HEK293 (cell line): ENCODE measurements at regions not wholly inside any gene's neighbourhood (a gene's known extent, or its start where the extent isn't known, plus 50 kb on each side); places are given as distances from the start of the nearest gene placed in this dataset.

Experiments used
- ATF2 ChIP-seq: fragments of 450-650 bp; formaldehyde crosslinking; IDR thresholded peaks from 2 replicates; pipeline ENCODE4 v1.5.1; 2016; ENCODE audit warnings: missing biosample characterization, missing genetic modification characterization, low read depth
- CTCF ChIP-seq: fragments of 450-650 bp; formaldehyde crosslinking; IDR thresholded peaks from 2 replicates; pipeline ENCODE4 v1.5.1; 2016; ENCODE audit warnings: missing biosample characterization, missing genetic modification characterization
- PRDM1 ChIP-seq: fragments of 450-650 bp; formaldehyde crosslinking; IDR thresholded peaks from 2 replicates; pipeline ENCODE4; 2016; ENCODE audit warnings: missing biosample characterization, missing genetic modification characterization
- PRDM2 ChIP-seq: fragments of 450-650 bp; formaldehyde crosslinking; IDR thresholded peaks from 2 replicates; pipeline ENCODE4 v1.5.1; 2016; ENCODE audit warnings: missing biosample characterization, missing genetic modification characterization, borderline replicate concordance
- ZNF202 ChIP-seq: fragments of 450-650 bp; formaldehyde crosslinking; IDR thresholded peaks from 2 replicates; pipeline ENCODE4 v1.5.1; 2016; ENCODE audit warnings: missing biosample characterization, missing genetic modification characterization, borderline replicate concordance
- ZNF280D ChIP-seq: fragments of 450-650 bp; formaldehyde crosslinking; IDR thresholded peaks from 2 replicates; pipeline ENCODE4 v1.5.1; 2016; ENCODE audit warnings: missing biosample characterization, missing genetic modification characterization
- ZNF776 ChIP-seq: fragments of 450-650 bp; formaldehyde crosslinking; IDR thresholded peaks from 2 replicates; pipeline ENCODE4 v1.5.0; 2017; ENCODE audit warnings: missing biosample characterization, missing genetic modification characterization, borderline replicate concordance
- ZNF830 ChIP-seq: fragments of 450-650 bp; IDR thresholded peaks from 2 replicates; pipeline ENCODE4 v1.5.0; 2018; ENCODE audit warnings: missing biosample characterization, missing genetic modification characterization, low read depth, mild to moderate bottlenecking, moderate library complexity

- TF ChIP-seq ZNF202 (tag by site-specific recombination) (no peak), ZNF830 (tag by site-specific recombination) (no peak), PRDM1 (tag by site-specific recombination) (no peak), CTCF (tag by site-specific recombination) (no peak), PRDM2 (tag by site-specific recombination) (no peak), ATF2 (tag by site-specific recombination) (no peak), ZNF280D (no peak), ZNF776 (tag by site-specific recombination) (no peak)
Measured at GRCh38 chr14:26081043-26081442, 516.8 kb downstream of the NOVA1 start.
